HPDE6-E6E7 (cell line): ENCODE measurements at regions not wholly inside any gene's neighbourhood (a gene's known extent, or its start where the extent isn't known, plus 50 kb on each side); places are given as distances from the start of the nearest gene placed in this dataset.
A peak's percentile ranks its signal among the peaks of the same experiment; 100 is the strongest.
"Not testable (repeated sequence)": the region's sequence is repeated elsewhere in the genome, so short reads cannot be mapped to it uniquely, and the experiment has no call there.

Experiments used
- DNase-seq: peaks from one replicate; pipeline ENCODE4 v3.0.0; 2011; ENCODE audit warnings: missing footprints; ENCODE audit errors: extremely low spot score

- no peak for DNase-seq
These were observed 60.2 kb downstream of the TFAP2C start for GRCh38 chr20:56689318-56689717.

GRCh38 chr20:56689852-56690485, 60.9 kb downstream of the TFAP2C start:
- no peak for DNase-seq

- DNase-seq = no peak
These were observed 61.5 kb downstream of the TFAP2C start for GRCh38 chr20:56690531-56691175.

- DNase-seq = no peak
These were observed 62.4 kb downstream of the TFAP2C start for GRCh38 chr20:56691325-56691998.

GRCh38 chr20:56693217-56693616, 64.1 kb downstream of the TFAP2C start:
- DNase-seq = no peak

GRCh38 chr20:56697476-56697875, 68.4 kb downstream of the TFAP2C start:
- no peak for DNase-seq

GRCh38 chr20:56698297-56698696, 69.2 kb downstream of the TFAP2C start:
- DNase-seq = no peak

- no peak for DNase-seq
These were observed 69.6 kb downstream of the TFAP2C start for GRCh38 chr20:56698749-56699148.

GRCh38 chr20:56702931-56703840, 74.1 kb downstream of the TFAP2C start:
- no peak for DNase-seq

GRCh38 chr20:56706867-56707360, 77.8 kb downstream of the TFAP2C start:
- DNase-seq = no peak

- DNase-seq = no peak
These were observed 79.9 kb downstream of the TFAP2C start for GRCh38 chr20:56708991-56709390.

- no peak for DNase-seq
These were observed 81.0 kb downstream of the TFAP2C start for GRCh38 chr20:56710125-56710524.

- not testable (repeated sequence) for DNase-seq
These were observed 81.5 kb downstream of the TFAP2C start for GRCh38 chr20:56710577-56710976.

GRCh38 chr20:56711018-56711417, 81.9 kb downstream of the TFAP2C start:
- peak; percentile 77 for DNase-seq

- DNase-seq = no peak
These were observed 86.2 kb downstream of the TFAP2C start for GRCh38 chr20:56715309-56715708.

GRCh38 chr20:56715902-56716519, 86.9 kb downstream of the TFAP2C start:
- no peak for DNase-seq

GRCh38 chr20:56716806-56717205, 87.7 kb downstream of the TFAP2C start:
- DNase-seq = peak; percentile 80

GRCh38 chr20:56718816-56719215, 89.7 kb downstream of the TFAP2C start:
- DNase-seq = no peak

- no peak for DNase-seq
These were observed 91.6 kb downstream of the TFAP2C start for GRCh38 chr20:56720620-56721213.

- DNase-seq = no peak
These were observed 92.9 kb downstream of the TFAP2C start for GRCh38 chr20:56722042-56722441.

- DNase-seq = no peak
These were observed 94.2 kb downstream of the TFAP2C start for GRCh38 chr20:56723331-56723730.
